ENCODE measurements at regions not wholly inside any gene's neighbourhood (a gene's known extent, or its start where the extent isn't known, plus 50 kb on each side); places are given as distances from the start of the nearest gene placed in this dataset.

- H3K27me3 ChIP-seq: no peaks in the 10 kb centered on the region
- WGBS, 5 donors: 83 to 93% (median 90%) methylated on average over 2 of the region's 2 CpGs
Measured at GRCh38 chr3:74537857-74538256, 76.6 kb downstream of the CNTN3 start.

GRCh38 chr3:74537164-74537563 lies 77.3 kb downstream of the CNTN3 start:
- intact Hi-C loops (cut with DNase I; ENCODE audit: low total_unique reads): no loop called here
- H3K27ac ChIP-seq: no peak overlapping the region
- no peak overlapping the region for H3K4me3 ChIP-seq
- H3K27me3 ChIP-seq: no peaks in the 10 kb centered on the region
- TF ChIP-seq EP300 (IDR thresholded peaks at IDR 0.05) (no peak), POLR2AphosphoS5 (IDR thresholded peaks at IDR 0.05) (no peak), CTCF (IDR thresholded peaks at IDR 0.05) (no peak), POLR2A (IDR thresholded peaks at IDR 0.05) (no peak)
- no peaks in the 10 kb centered on the region for H3K9me3 ChIP-seq
- H3K36me3 ChIP-seq: no peaks in the 10 kb centered on the region
- DNase-seq: peak in 1 of 2 donors; percentile 64
- no peaks in the 10 kb centered on the region for H3K4me1 ChIP-seq
- 70 to 86% (median 83%) methylated on average over 4 of the region's 4 CpGs for WGBS, 5 donors

More at GRCh38 chr3:74537857-74538256, 76.6 kb downstream of the CNTN3 start:
- no peaks in the 10 kb centered on the region for H3K4me1 ChIP-seq
- H3K4me3 ChIP-seq: no peak overlapping the region
- intact Hi-C loops (cut with DNase I; ENCODE audit: low total_unique reads): no loop called here
- DNase-seq: no peak
- TF ChIP-seq POLR2A (IDR thresholded peaks at IDR 0.05) (no peak), EP300 (IDR thresholded peaks at IDR 0.05) (no peak), CTCF (IDR thresholded peaks at IDR 0.05) (no peak), POLR2AphosphoS5 (IDR thresholded peaks at IDR 0.05) (no peak)
- H3K9me3 ChIP-seq: no peaks in the 10 kb centered on the region
- no peaks in the 10 kb centered on the region for H3K36me3 ChIP-seq
- H3K27ac ChIP-seq: no peak overlapping the region

- TF ChIP-seq POLR2AphosphoS5 (IDR thresholded peaks at IDR 0.05): no peak
- TF ChIP-seq POLR2A (IDR thresholded peaks at IDR 0.05): no peak
- TF ChIP-seq CTCF (IDR thresholded peaks at IDR 0.05): no peak
- TF ChIP-seq EP300 (IDR thresholded peaks at IDR 0.05): no peak
- 74 to 83% (median 80%) methylated on average over 3 of the region's 3 CpGs for WGBS, 5 donors
- intact Hi-C loops (cut with DNase I; ENCODE audit: low total_unique reads): no loop called here
Measured at GRCh38 chr3:74535281-74535680, 79.2 kb downstream of the CNTN3 start.

GRCh38 chr3:74534611-74535010 lies 79.8 kb downstream of the CNTN3 start:
- intact Hi-C loops (cut with DNase I; ENCODE audit: low total_unique reads): no loop called here
- 83 to 96% (median 92%) methylated on average over 2 of the region's 2 CpGs for WGBS, 5 donors
- TF ChIP-seq EP300 (IDR thresholded peaks at IDR 0.05) (no peak), POLR2A (IDR thresholded peaks at IDR 0.05) (no peak)
- Histone ChIP-seq H3K4me3 (no peak overlapping the region), H3K27me3 (no peaks in the 10 kb centered on the region), H3K4me1 (no peaks in the 10 kb centered on the region), H3K27ac (no peak overlapping the region), H3K9me3 (no peaks in the 10 kb centered on the region), H3K36me3 (no peaks in the 10 kb centered on the region)
- no peak for DNase-seq

More at GRCh38 chr3:74535281-74535680, 79.2 kb downstream of the CNTN3 start:
- no peaks in the 10 kb centered on the region for H3K27me3 ChIP-seq
- no peaks in the 10 kb centered on the region for H3K9me3 ChIP-seq
- DNase-seq: no peak
- no peaks in the 10 kb centered on the region for H3K4me1 ChIP-seq
- no peak overlapping the region for H3K4me3 ChIP-seq
- H3K36me3 ChIP-seq: no peaks in the 10 kb centered on the region
- no peak overlapping the region for H3K27ac ChIP-seq

- Histone ChIP-seq H3K4me3 (no peak overlapping the region), H3K27ac (no peak overlapping the region), H3K36me3 (no peaks in the 10 kb centered on the region), H3K4me1 (no peaks in the 10 kb centered on the region), H3K9me3 (no peaks in the 10 kb centered on the region), H3K27me3 (no peaks in the 10 kb centered on the region)
- intact Hi-C loops (cut with DNase I; ENCODE audit: low total_unique reads): no loop called here
- DNase-seq: no peak
- no peak for TF ChIP-seq EP300 (IDR thresholded peaks at IDR 0.05)
- no peak for TF ChIP-seq POLR2A (IDR thresholded peaks at IDR 0.05)
- TF ChIP-seq CTCF (IDR thresholded peaks at IDR 0.05): no peak
- TF ChIP-seq POLR2AphosphoS5 (IDR thresholded peaks at IDR 0.05): no peak
- WGBS, 5 donors: 65 to 80% (median 76%) methylated on average over 4 of the region's 4 CpGs
Measured at GRCh38 chr3:74532446-74532845, 82.0 kb downstream of the CNTN3 start.

Measured in stomach (tissue), 8 donors.